LNCaP clone FGC (cell line): ENCODE measurements at regions not wholly inside any gene's neighbourhood (a gene's known extent, or its start where the extent isn't known, plus 50 kb on each side); places are given as distances from the start of the nearest gene placed in this dataset.

ENCODE experiments used
- DNase-seq: peaks from one replicate; pipeline ENCODE4 v3.0.0-alpha.2; 2011; ENCODE audit warnings: low read depth
- H3K4me3 ChIP-seq: 2 replicates; pipeline ENCODE4 v1.5.1; 2011; ENCODE audit warnings: mild to moderate bottlenecking, low read depth, low read length, control low read depth
- CTCF ChIP-seq: IDR thresholded peaks from 2 replicates; pipeline ENCODE4 v1.5.1; 2012; ENCODE audit warnings: mild to moderate bottlenecking; ENCODE audit not compliant: control insufficient read depth, insufficient read depth; ENCODE audit errors: extremely low read depth

GRCh38 chr1:198934426-198934825 lies 295.6 kb downstream of the PTPRC start:
- no peak for TF ChIP-seq CTCF
- H3K4me3 ChIP-seq: no peak overlapping the region
- DNase-seq: no peak

- TF ChIP-seq CTCF: no peak
- no peak overlapping the region for H3K4me3 ChIP-seq
- DNase-seq: no peak
Observed at GRCh38 chr1:198934901-198935305, 296.1 kb downstream of the PTPRC start.

- TF ChIP-seq CTCF: no peak
- no peak for DNase-seq
- no peak overlapping the region for H3K4me3 ChIP-seq
Observed at GRCh38 chr1:198935306-198935921, 296.6 kb downstream of the PTPRC start.

- no peak for TF ChIP-seq CTCF
- no peak overlapping the region for H3K4me3 ChIP-seq
- DNase-seq: no peak
Observed at GRCh38 chr1:198936371-198937083, 297.7 kb downstream of the PTPRC start.

- DNase-seq: no peak
- no peak overlapping the region for H3K4me3 ChIP-seq
- TF ChIP-seq CTCF: no peak
Observed at GRCh38 chr1:198937231-198938031, 298.6 kb downstream of the PTPRC start.

- TF ChIP-seq CTCF: no peak
- no peak for DNase-seq
- H3K4me3 ChIP-seq: no peak overlapping the region
Observed at GRCh38 chr1:198939286-198939685, 300.4 kb downstream of the PTPRC start.
